Gastrocnemius medialis (tissue), 4 donors: ENCODE measurements at regions not wholly inside any gene's neighbourhood (a gene's known extent, or its start where the extent isn't known, plus 50 kb on each side); places are given as distances from the start of the nearest gene placed in this dataset.

Experiments
- POLR2A ChIP-seq, 2 donors: fragments of 450-650 bp; IDR thresholded peaks; one replicate each; pipeline ENCODE4 v1.6.1; 2017; ENCODE audit warnings: antibody characterized with exemption in 2 of 2, mild to moderate bottlenecking in 2 of 2, moderate library complexity in 2 of 2
- TF ChIP-seq, protein P1 (sequence below), 5 experiments: fragments of 450-650 bp in 3 of 5; fragments of 200-600 bp in 2 of 5; sonication (generic) in 2 of 5; IDR thresholded peaks in 4 of 5; conservative IDR thresholded peaks in 1 of 5; 1 replicate in 4 of 5; 2 replicates in 1 of 5; pipeline ENCODE4 v1.5.1; 2016 to 2019; ENCODE audit warnings: antibody characterized with exemption in 5 of 5, mild to moderate bottlenecking in 3 of 5, moderate library complexity in 3 of 5

DNA sequence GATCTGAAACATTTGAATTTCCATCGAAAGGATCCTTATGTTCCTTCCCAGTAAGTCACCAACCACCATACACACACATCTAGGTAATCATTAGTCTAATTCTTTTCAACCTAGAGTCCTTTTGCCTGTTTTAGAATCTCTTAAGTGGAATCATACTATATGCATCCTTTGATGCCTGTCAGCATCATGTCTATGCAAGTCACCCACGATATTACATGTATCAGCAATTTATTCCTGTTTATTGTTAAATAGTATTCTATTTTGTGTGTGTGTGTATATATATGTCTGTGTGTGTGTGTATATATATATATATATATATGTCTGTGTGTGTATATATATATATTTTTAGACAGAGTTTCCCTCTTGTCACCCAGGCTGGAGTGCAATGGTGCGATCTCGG is 78.9 kb upstream of the RPH3AL start:
- TF ChIP-seq POLR2A (IDR thresholded peaks at IDR 0.05) = no peak
- TF ChIP-seq, protein P1, sequence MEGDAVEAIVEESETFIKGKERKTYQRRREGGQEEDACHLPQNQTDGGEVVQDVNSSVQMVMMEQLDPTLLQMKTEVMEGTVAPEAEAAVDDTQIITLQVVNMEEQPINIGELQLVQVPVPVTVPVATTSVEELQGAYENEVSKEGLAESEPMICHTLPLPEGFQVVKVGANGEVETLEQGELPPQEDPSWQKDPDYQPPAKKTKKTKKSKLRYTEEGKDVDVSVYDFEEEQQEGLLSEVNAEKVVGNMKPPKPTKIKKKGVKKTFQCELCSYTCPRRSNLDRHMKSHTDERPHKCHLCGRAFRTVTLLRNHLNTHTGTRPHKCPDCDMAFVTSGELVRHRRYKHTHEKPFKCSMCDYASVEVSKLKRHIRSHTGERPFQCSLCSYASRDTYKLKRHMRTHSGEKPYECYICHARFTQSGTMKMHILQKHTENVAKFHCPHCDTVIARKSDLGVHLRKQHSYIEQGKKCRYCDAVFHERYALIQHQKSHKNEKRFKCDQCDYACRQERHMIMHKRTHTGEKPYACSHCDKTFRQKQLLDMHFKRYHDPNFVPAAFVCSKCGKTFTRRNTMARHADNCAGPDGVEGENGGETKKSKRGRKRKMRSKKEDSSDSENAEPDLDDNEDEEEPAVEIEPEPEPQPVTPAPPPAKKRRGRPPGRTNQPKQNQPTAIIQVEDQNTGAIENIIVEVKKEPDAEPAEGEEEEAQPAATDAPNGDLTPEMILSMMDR (IDR thresholded peaks at IDR 0.05 in 4 of 5, conservative IDR thresholded peaks at IDR 0.05 in 1 of 5) = no peak
